Esophagus squamous epithelium (tissue), 5 donors: ENCODE measurements at regions not wholly inside any gene's neighbourhood (a gene's known extent, or its start where the extent isn't known, plus 50 kb on each side); places are given as distances from the start of the nearest gene placed in this dataset.
"Not testable (repeated sequence)": the region's sequence is repeated elsewhere in the genome, so short reads cannot be mapped to it uniquely, and the experiment has no call there.

Experiments used
- DNase-seq: peaks from one replicate; lab custom pipeline; 2025; lab: John Stamatoyannopoulos, UW
- H3K27ac ChIP-seq, 4 donors: fragments of 200-600 bp; sonication (generic); one replicate each; pipeline ENCODE4 v1.5.1; 2016 to 2019; ENCODE audit warnings: mild to moderate bottlenecking in 1 of 4
- H3K27me3 ChIP-seq, 4 donors: fragments of 200-600 bp; sonication (generic); 1 replicate in 3 of 4; 2 replicates in 1 of 4; pipeline versions ENCODE4 v1.5.1 to v1.6.0; 2017 to 2021; ENCODE audit warnings: antibody characterized with exemption in 1 of 4
- H3K36me3 ChIP-seq, 3 donors: fragments of 200-600 bp; sonication (generic); one replicate each; pipeline ENCODE4 v1.5.1; 2016 to 2019
- H3K4me1 ChIP-seq, 3 donors: fragments of 200-600 bp; sonication (generic); one replicate each; pipeline ENCODE4 v1.5.1; 2017 to 2019
- H3K4me3 ChIP-seq, 4 donors: fragments of 200-600 bp; sonication (generic); 1 replicate in 3 of 4; 2 replicates in 1 of 4; pipeline ENCODE4 v1.5.1; 2016 to 2019; ENCODE audit warnings: mild to moderate bottlenecking in 2 of 4, moderate library complexity in 1 of 4
- H3K9me3 ChIP-seq, 3 donors: fragments of 200-600 bp; sonication (generic); one replicate each; pipeline ENCODE4 v1.5.1; 2016 to 2019
- CTCF ChIP-seq, 6 experiments: fragments of 450-650 bp in 4 of 6; fragments of 200-600 bp in 2 of 6; sonication (generic) in 2 of 6; IDR thresholded peaks; one replicate each; pipeline ENCODE4 v1.5.1; 2016 to 2019; ENCODE audit warnings: antibody characterized with exemption in 6 of 6, mild to moderate bottlenecking in 4 of 6, moderate library complexity in 4 of 6
- POLR2A ChIP-seq, 4 donors: fragments of 450-650 bp; IDR thresholded peaks; one replicate each; pipeline ENCODE4 v1.6.1; 2017; ENCODE audit warnings: antibody characterized with exemption in 4 of 4, mild to moderate bottlenecking in 4 of 4, moderate library complexity in 3 of 4
- WGBS, 2 donors: methylation state at CpG; one replicate each; pipeline ENCODE4 v1.1.5; 2018; 5-methylcytosine and 5-hydroxymethylcytosine counted together
- intact Hi-C: fragments of 100-400 bp; cut with DNase I; formaldehyde crosslinking; loops from one replicate; pipeline ENCODE4 v1.15.0; 2022
- donor health status: DM: yes; HTN: yes; CAD: no.

- Histone ChIP-seq H3K27me3 (no peaks in the 10 kb centered on the region), H3K27ac (no peak overlapping the region), H3K4me3 (no peak overlapping the region), H3K4me1 (no peaks in the 10 kb centered on the region), H3K9me3 (no peaks in the 10 kb centered on the region), H3K36me3 (no peaks in the 10 kb centered on the region)
- intact Hi-C loops: no loop called here
- TF ChIP-seq POLR2A (IDR thresholded peaks at IDR 0.05) (no peak), CTCF (IDR thresholded peaks at IDR 0.05) (no peak)
- no peak for DNase-seq
Observed at GRCh38 chr13:81078048-81078447, 737.1 kb upstream of the SPRY2 start.

- H3K36me3 ChIP-seq, intact Hi-C loops, H3K4me3 ChIP-seq, H3K27ac ChIP-seq, H3K4me1 ChIP-seq, H3K27me3 ChIP-seq, DNase-seq, H3K9me3 ChIP-seq: not testable (repeated sequence)
- WGBS, 2 donors: 90 to 94% methylated on average over 12 to 14 of the region's 18 CpGs
Observed at GRCh38 chr13:81069822-81070221, 728.9 kb upstream of the SPRY2 start.

- H3K27ac ChIP-seq: no peak overlapping the region
- no peaks in the 10 kb centered on the region for H3K4me1 ChIP-seq
- WGBS, 2 donors: 6 to 9% methylated on average over 1 of the region's 1 CpG
- intact Hi-C loops: no loop called here
- H3K9me3 ChIP-seq: no peaks in the 10 kb centered on the region
- H3K27me3 ChIP-seq: no peaks in the 10 kb centered on the region
- no peaks in the 10 kb centered on the region for H3K36me3 ChIP-seq
- no peak overlapping the region for H3K4me3 ChIP-seq
- TF ChIP-seq CTCF (IDR thresholded peaks at IDR 0.05): no peak
- no peak for TF ChIP-seq POLR2A (IDR thresholded peaks at IDR 0.05)
- no peak for DNase-seq
Observed at GRCh38 chr13:81058916-81059290, 718.0 kb upstream of the SPRY2 start.

GRCh38 chr13:81058211-81058915 is 717.4 kb upstream of the SPRY2 start:
- DNase-seq: no peak
- no peaks in the 10 kb centered on the region for H3K36me3 ChIP-seq
- 33 to 36% methylated on average over 2 to 3 of the region's 3 CpGs for WGBS, 2 donors
- H3K27ac ChIP-seq: no peak overlapping the region
- no peaks in the 10 kb centered on the region for H3K9me3 ChIP-seq
- no peaks in the 10 kb centered on the region for H3K4me1 ChIP-seq
- no peaks in the 10 kb centered on the region for H3K27me3 ChIP-seq
- H3K4me3 ChIP-seq: no peak overlapping the region
- intact Hi-C loops: no loop called here
- TF ChIP-seq CTCF (IDR thresholded peaks at IDR 0.05) (no peak), POLR2A (IDR thresholded peaks at IDR 0.05) (no peak)

- H3K36me3 ChIP-seq: no peaks in the 10 kb centered on the region
- H3K4me1 ChIP-seq: no peaks in the 10 kb centered on the region
- H3K4me3 ChIP-seq: no peak overlapping the region
- DNase-seq: no peak
- no peaks in the 10 kb centered on the region for H3K9me3 ChIP-seq
- intact Hi-C loops: no loop called here
- H3K27me3 ChIP-seq: no peaks in the 10 kb centered on the region
- no peak overlapping the region for H3K27ac ChIP-seq
- no peak for TF ChIP-seq POLR2A (IDR thresholded peaks at IDR 0.05)
- no peak for TF ChIP-seq CTCF (IDR thresholded peaks at IDR 0.05)
Observed at GRCh38 chr13:81051873-81052272, 710.9 kb upstream of the SPRY2 start.

GRCh38 chr13:81048026-81048461 is 707.1 kb upstream of the SPRY2 start:
- H3K27me3 ChIP-seq: no peaks in the 10 kb centered on the region
- TF ChIP-seq POLR2A (IDR thresholded peaks at IDR 0.05): no peak
- no peak for TF ChIP-seq CTCF (IDR thresholded peaks at IDR 0.05)
- no peak overlapping the region for H3K4me3 ChIP-seq
- no peak overlapping the region for H3K27ac ChIP-seq
- intact Hi-C loops: no loop called here
- 60 to 70% methylated on average over 7 of the region's 7 CpGs for WGBS, 2 donors
- H3K4me1 ChIP-seq: no peaks in the 10 kb centered on the region
- no peaks in the 10 kb centered on the region for H3K9me3 ChIP-seq
- no peak for DNase-seq
- H3K36me3 ChIP-seq: no peaks in the 10 kb centered on the region
